Endothelial cell of umbilical vein (primary cell): ENCODE measurements at regions not wholly inside any gene's neighbourhood (a gene's known extent, or its start where the extent isn't known, plus 50 kb on each side); places are given as distances from the start of the nearest gene placed in this dataset.

Experiments used
- BruUV-seq: library from RNA; stranded (reverse); fragments of 400-500 nt; replicated peaks from 2 replicates; lab custom pipeline; 2021; lab: Mats Ljungman, UMichigan
- CTCF ChIA-PET: fragments of 300-600, 350-600 bp; sonication (Branson Sonifier 250); formaldehyde crosslinking; loops from one replicate; lab custom pipeline; 2021; ENCODE audit warnings: antibody characterized with exemption, inconsistent platforms; lab: Charles Lee
- POLR2A ChIA-PET: fragments of 300-600, 350-600 bp; sonication (Branson Sonifier 250); formaldehyde crosslinking; loops from one replicate; lab custom pipeline; 2021; ENCODE audit warnings: antibody characterized with exemption, inconsistent platforms; lab: Charles Lee
- DNase-seq: peaks from one replicate; pipeline ENCODE4 v3.0.0-alpha.2; 2011; ENCODE audit warnings: low read depth, low spot score
- FAIRE-seq: peaks from 2 replicates; lab custom pipeline; 2011; peaks lifted over from hg19 to GRCh38; lab: Jason Lieb, UNC
- H2AFZ ChIP-seq: 2 replicates; pipeline ENCODE4 v1.6.0; 2012; ENCODE audit warnings: low read depth, low read length, control low read depth, inconsistent platforms
- H3K27ac ChIP-seq: 2 replicates; pipeline ENCODE4 v1.5.1; 2011; ENCODE audit warnings: low read depth, mild to moderate bottlenecking, control low read depth, low read length, moderate library complexity; ENCODE audit not compliant: insufficient read depth
- H3K27me3 ChIP-seq, 2 experiments: 2 replicates each; pipeline versions ENCODE4 v1.6.0 to v1.6.1; 2011; ENCODE audit warnings: low read length in 2 of 2, mixed read lengths in 1 of 2; ENCODE audit not compliant: control insufficient read depth in 2 of 2, insufficient read depth in 2 of 2
- H3K36me3 ChIP-seq, 2 experiments: 2 replicates in 1 of 2; 3 replicates in 1 of 2; pipeline ENCODE4 v1.5.1; 2011; ENCODE audit warnings: low read length in 2 of 2, mild to moderate bottlenecking in 1 of 2, moderate library complexity in 1 of 2; ENCODE audit not compliant: control insufficient read depth in 2 of 2, insufficient read depth in 2 of 2; ENCODE audit errors: extremely low read depth in 1 of 2
- H3K4me1 ChIP-seq: 3 replicates; pipeline ENCODE4 v1.5.1; 2011; ENCODE audit warnings: mild to moderate bottlenecking, low read length; ENCODE audit not compliant: control insufficient read depth, insufficient read depth; ENCODE audit errors: extremely low read depth
- H3K4me2 ChIP-seq: 2 replicates; pipeline ENCODE4 v1.6.1; 2011; ENCODE audit warnings: low read length, control low read depth, mixed read lengths; ENCODE audit not compliant: insufficient read depth
- H3K4me3 ChIP-seq, 3 experiments: fragments of 200-600 bp in 1 of 3; sonication (generic), shearing (Covaris generic) in 1 of 3; replicated peaks in 1 of 3; 2 replicates each; pipeline ENCODE4 v1.5.1; 2011 to 2016; ENCODE audit warnings: control low read depth in 3 of 3, low read length in 3 of 3, mild to moderate bottlenecking in 2 of 3, inconsistent platforms in 1 of 3, low read depth in 1 of 3, moderate library complexity in 1 of 3; ENCODE audit not compliant: insufficient read depth in 1 of 3
- H3K79me2 ChIP-seq: 2 replicates; pipeline ENCODE4 v1.6.0; 2012; ENCODE audit warnings: low read length, inconsistent platforms; ENCODE audit not compliant: control insufficient read depth, insufficient read depth
- H3K9ac ChIP-seq: replicated peaks from 2 replicates; pipeline ENCODE3; 2011; ENCODE audit warnings: low read length, control low read depth; ENCODE audit not compliant: insufficient read depth; ENCODE audit errors: extremely low read depth
- H3K9me1 ChIP-seq: replicated peaks from 3 replicates; pipeline ENCODE4 v1.6.0; 2011; ENCODE audit warnings: mild to moderate bottlenecking, low read length; ENCODE audit not compliant: control insufficient read depth, insufficient read depth; ENCODE audit errors: extremely low read depth
- H3K9me3 ChIP-seq: replicated peaks from 2 replicates; pipeline ENCODE4 v1.5.1; 2012; ENCODE audit warnings: low read length, inconsistent platforms; ENCODE audit not compliant: control insufficient read depth, insufficient read depth
- H4K20me1 ChIP-seq: replicated peaks from 2 replicates; pipeline ENCODE3; 2011; ENCODE audit warnings: mild to moderate bottlenecking, low read length; ENCODE audit not compliant: control insufficient read depth, insufficient read depth; ENCODE audit errors: extremely low read depth
- CTCF ChIP-seq, 2 donors: IDR thresholded peaks; 1 replicate in 1 of 2; 2 replicates in 1 of 2; pipeline ENCODE4 v1.5.1; 2011; ENCODE audit warnings: low read length in 2 of 2, mild to moderate bottlenecking in 2 of 2, moderate library complexity in 2 of 2, control low read depth in 1 of 2, inconsistent platforms in 1 of 2, low read depth in 1 of 2; ENCODE audit not compliant: insufficient read depth in 1 of 2; ENCODE audit errors: extremely low read depth in 1 of 2
- EZH2 ChIP-seq: IDR thresholded peaks from 2 replicates; pipeline ENCODE4 v1.6.1; 2012; ENCODE audit warnings: borderline replicate concordance, low read depth, mild to moderate bottlenecking, moderate library complexity, low read length, inconsistent platforms; ENCODE audit not compliant: severe bottlenecking
- FOS ChIP-seq: IDR thresholded peaks from 2 replicates; pipeline ENCODE4 v1.6.1; 2011; ENCODE audit warnings: mild to moderate bottlenecking, low read length, moderate library complexity, borderline replicate concordance; ENCODE audit not compliant: insufficient read depth
- GATA2 ChIP-seq: IDR thresholded peaks from 2 replicates; pipeline ENCODE4 v1.7.0; 2011; ENCODE audit warnings: low read depth, mild to moderate bottlenecking, moderate library complexity, mixed read lengths, low read length; ENCODE audit not compliant: insufficient read length, insufficient read depth
- JUN ChIP-seq: IDR thresholded peaks from 2 replicates; pipeline ENCODE4 v1.6.1; 2011; ENCODE audit warnings: borderline replicate concordance, low read depth; ENCODE audit not compliant: insufficient read length, insufficient read depth
- MAX ChIP-seq: IDR thresholded peaks from 2 replicates; pipeline ENCODE4 v1.6.1; 2011; ENCODE audit not compliant: insufficient read depth, insufficient read length
- MYC ChIP-seq: IDR thresholded peaks from one replicate; pipeline ENCODE4 v1.6.1; 2011; ENCODE audit warnings: mild to moderate bottlenecking, low read depth, low read length
- POLR2A ChIP-seq: IDR thresholded peaks from 2 replicates; pipeline ENCODE4 v1.6.1; 2012; ENCODE audit warnings: low read depth, mild to moderate bottlenecking, control low read depth, low read length
- POLR2AphosphoS5 ChIP-seq: IDR thresholded peaks from 2 replicates; pipeline ENCODE4 v1.6.1; 2012; ENCODE audit warnings: low read depth, mild to moderate bottlenecking, control low read depth, low read length, moderate library complexity; ENCODE audit not compliant: insufficient read depth
- dilution Hi-C: fragments of 300-500 bp; cut with MboI; formaldehyde crosslinking; loops from one replicate; pipeline ENCODE4 v1.15.0; 2019; ENCODE audit warnings: low sequenced_read_pairs; ENCODE audit not compliant: extremely low pct_ligation_motif_present
- intact Hi-C: fragments of 100-400 bp; cut with micrococcal nuclease; formaldehyde crosslinking; loops from one replicate; pipeline ENCODE4 v1.10.0; 2022

GRCh38 chr17:63295288-63295687 is 150.8 kb downstream of the CYB561 start:
- no peak for TF ChIP-seq MAX
- no peak for TF ChIP-seq GATA2
- TF ChIP-seq POLR2A: no peak
- no peak for TF ChIP-seq FOS
- TF ChIP-seq MYC: no peak
- TF ChIP-seq POLR2AphosphoS5: no peak
- no peak for TF ChIP-seq CTCF (IDR thresholded peaks at IDR 0.05; ENCODE audit: extremely low read depth in 1 of 2, insufficient read depth in 1 of 2, low read depth in 1 of 2, low read length in 2 of 2)
- no peak for TF ChIP-seq JUN
- TF ChIP-seq EZH2: no peak
- Histone ChIP-seq H3K79me2 (no peaks in the 10 kb centered on the region), H3K9me1 (no peaks in the 10 kb centered on the region), H3K27ac (no peak overlapping the region), H3K4me1 (peaks cover 28% of the 10 kb centered on the region), H3K9me3 (peaks cover 4% of the 10 kb centered on the region), H3K9ac (no peak overlapping the region), H2AFZ (no peak overlapping the region), H3K27me3 (no peaks in the 10 kb centered on the region), H4K20me1 (no peaks in the 10 kb centered on the region), H3K4me2 (no peak overlapping the region), H3K36me3 (no peaks in the 10 kb centered on the region), H3K4me3 (no peak overlapping the region)
- intact Hi-C loops: no loop called here
- DNase-seq (no peak), FAIRE-seq (no peak)
- ChIA-PET POLR2A (no interaction called here), CTCF (no interaction called here)
- dilution Hi-C loops: no loop called here
- BruUV-seq: no TSS peak
